H9 (cell line): ENCODE measurements at regions not wholly inside any gene's neighbourhood (a gene's known extent, or its start where the extent isn't known, plus 50 kb on each side); places are given as distances from the start of the nearest gene placed in this dataset.

ENCODE experiments used
- DNase-seq: peaks from one replicate; pipeline ENCODE4 v3.0.0-alpha.2; 2017
- H2AFZ ChIP-seq: one replicate; pipeline ENCODE4 v1.6.1; 2013; ENCODE audit warnings: mild to moderate bottlenecking, low read length, control low read depth, moderate library complexity
- H2AK5ac ChIP-seq: 2 replicates; pipeline ENCODE4 v1.6.1; 2013; ENCODE audit warnings: low read length, control low read depth, mixed read lengths; ENCODE audit not compliant: insufficient read length
- H2BK120ac ChIP-seq: one replicate; pipeline ENCODE4 v1.6.1; 2013; ENCODE audit warnings: low read depth, mild to moderate bottlenecking, low read length, control low read depth, inconsistent platforms; ENCODE audit not compliant: poor library complexity, severe bottlenecking
- H2BK12ac ChIP-seq: 2 replicates; pipeline ENCODE4 v1.6.1; 2013; ENCODE audit warnings: low read length, control low read depth, mixed read lengths, low read depth; ENCODE audit not compliant: insufficient read length
- H2BK15ac ChIP-seq: 2 replicates; pipeline ENCODE4 v1.6.1; 2013; ENCODE audit warnings: low read depth, low read length, control low read depth
- H2BK20ac ChIP-seq: one replicate; pipeline ENCODE4 v1.6.1; 2013; ENCODE audit warnings: low read depth, mild to moderate bottlenecking, low read length, control low read depth, inconsistent platforms; ENCODE audit not compliant: poor library complexity, severe bottlenecking
- H2BK5ac ChIP-seq: 2 replicates; pipeline ENCODE4 v1.6.1; 2013; ENCODE audit warnings: low read length, control low read depth, mixed read lengths; ENCODE audit not compliant: insufficient read length
- H3K14ac ChIP-seq: 2 replicates; pipeline ENCODE4 v1.6.1; 2013; ENCODE audit warnings: low read length, control low read depth; ENCODE audit not compliant: insufficient read depth
- H3K18ac ChIP-seq: 2 replicates; pipeline ENCODE4 v1.6.1; 2013; ENCODE audit warnings: low read depth, mild to moderate bottlenecking, mixed read lengths, low read length, control low read depth; ENCODE audit not compliant: insufficient read length
- H3K23ac ChIP-seq: 2 replicates; pipeline ENCODE4 v1.6.1; 2013; ENCODE audit warnings: low read length, control low read depth, mixed read lengths, low read depth; ENCODE audit not compliant: insufficient read length
- H3K23me2 ChIP-seq: 2 replicates; pipeline ENCODE4 v1.6.1; 2013; ENCODE audit warnings: low read depth, mild to moderate bottlenecking, mixed read lengths, low read length, control low read depth; ENCODE audit not compliant: insufficient read length, poor library complexity, severe bottlenecking
- H3K27ac ChIP-seq: 2 replicates; pipeline ENCODE4 v1.5.1; 2013; ENCODE audit warnings: low read length, control low read depth, mixed read lengths, low read depth; ENCODE audit not compliant: insufficient read length
- H3K27me3 ChIP-seq: 2 replicates; pipeline ENCODE4 v1.6.1; 2013; ENCODE audit warnings: low read length, control low read depth, inconsistent platforms; ENCODE audit not compliant: insufficient read depth
- H3K4ac ChIP-seq: 2 replicates; pipeline ENCODE4 v1.6.1; 2013; ENCODE audit warnings: low read depth, mild to moderate bottlenecking, control low read depth, inconsistent platforms, low read length, moderate library complexity
- H3K4me1 ChIP-seq: 2 replicates; pipeline ENCODE4 v1.6.1; 2013; ENCODE audit warnings: low read length, control low read depth, inconsistent platforms; ENCODE audit not compliant: insufficient read depth
- H3K4me2 ChIP-seq: 2 replicates; pipeline ENCODE4 v1.6.1; 2013; ENCODE audit warnings: low read length, control low read depth, mixed read lengths; ENCODE audit not compliant: insufficient read length, insufficient read depth
- H3K56ac ChIP-seq: 2 replicates; pipeline ENCODE4 v1.6.1; 2013; ENCODE audit warnings: low read depth, mild to moderate bottlenecking, mixed read lengths, low read length, control low read depth; ENCODE audit not compliant: insufficient read length
- H3K79me1 ChIP-seq: 2 replicates; pipeline ENCODE4 v1.6.1; 2013; ENCODE audit warnings: low read depth, mild to moderate bottlenecking, moderate library complexity, low read length, control low read depth, inconsistent platforms; ENCODE audit not compliant: insufficient read depth, poor library complexity, severe bottlenecking
- H3K79me2 ChIP-seq: 2 replicates; pipeline ENCODE4 v1.6.1; 2013; ENCODE audit warnings: low read length, control low read depth, inconsistent platforms; ENCODE audit not compliant: insufficient read depth
- H3K9ac ChIP-seq: 2 replicates; pipeline ENCODE4 v1.6.1; 2013; ENCODE audit warnings: low read length, control low read depth, mixed read lengths; ENCODE audit not compliant: insufficient read length; ENCODE audit errors: extremely low read depth
- H3K9me3 ChIP-seq: one replicate; pipeline ENCODE4 v1.6.1; 2013; ENCODE audit warnings: low read depth, low read length, inconsistent platforms; ENCODE audit not compliant: control insufficient read depth
- H3T11ph ChIP-seq: one replicate; pipeline ENCODE4 v1.6.1; 2013; ENCODE audit warnings: mild to moderate bottlenecking, low read length, control low read depth, inconsistent platforms
- H4K20me1 ChIP-seq: one replicate; pipeline ENCODE4 v1.6.1; 2013; ENCODE audit not compliant: control insufficient read depth, insufficient read length, insufficient read depth
- H4K5ac ChIP-seq: 2 replicates; pipeline ENCODE4 v1.6.1; 2013; ENCODE audit warnings: low read depth, mild to moderate bottlenecking, mixed read lengths, low read length, control low read depth; ENCODE audit not compliant: insufficient read length
- H4K8ac ChIP-seq: replicated peaks from 2 replicates; pipeline ENCODE4 v1.6.1; 2013; ENCODE audit warnings: low read length, control low read depth, mixed read lengths, low read depth; ENCODE audit not compliant: insufficient read length
- H4K91ac ChIP-seq: 2 replicates; pipeline ENCODE4 v1.6.1; 2013; ENCODE audit warnings: low read depth, mild to moderate bottlenecking, moderate library complexity, mixed read lengths, low read length, control low read depth; ENCODE audit not compliant: insufficient read length
- H3K27ac Mint-ChIP-seq, 3 experiments: 2 replicates in 2 of 3; 3 replicates in 1 of 3; pipeline ENCODE4 v1.8.0; 2020 to 2021; ENCODE audit warnings: mixed read lengths in 3 of 3, mild to moderate bottlenecking in 1 of 3, moderate library complexity in 1 of 3
- H3K27me3 Mint-ChIP-seq: 2 replicates; pipeline ENCODE4 v1.8.0; 2021; ENCODE audit warnings: low read depth, mild to moderate bottlenecking, moderate library complexity, mixed read lengths
- H3K36me3 Mint-ChIP-seq, 3 experiments: 2 replicates in 2 of 3; 3 replicates in 1 of 3; pipeline ENCODE4 v1.8.0; 2020 to 2021; ENCODE audit warnings: low read depth in 3 of 3, mixed read lengths in 3 of 3; ENCODE audit not compliant: insufficient read depth in 1 of 3
- H3K4me1 Mint-ChIP-seq, 2 experiments: 2 replicates each; pipeline ENCODE4 v1.8.0; 2020; ENCODE audit warnings: mixed read lengths in 2 of 2
- H3K4me3 Mint-ChIP-seq, 2 experiments: 2 replicates in 1 of 2; 3 replicates in 1 of 2; pipeline ENCODE4 v1.8.0; 2020 to 2021; ENCODE audit warnings: mild to moderate bottlenecking in 2 of 2, mixed read lengths in 2 of 2, moderate library complexity in 1 of 2
- H3K9me3 Mint-ChIP-seq, 2 experiments: 2 replicates in 1 of 2; 3 replicates in 1 of 2; pipeline ENCODE4 v1.8.0; 2020; ENCODE audit warnings: mild to moderate bottlenecking in 2 of 2, mixed read lengths in 2 of 2, moderate library complexity in 1 of 2
- CTCF ChIP-seq: fragments of 200-600 bp; sonication (generic); conservative IDR thresholded peaks from 3 replicates; pipeline ENCODE4 v1.8.0; 2021; ENCODE audit warnings: antibody characterized with exemption, mild to moderate bottlenecking
- WGBS: extraction: QIAGEN DNeasy Blood & Tissue Kit; methylation state at CpG from one replicate; pipeline ENCODE4 v1.1.7; 2013; ENCODE audit warnings: missing lambda C conversion rate, low lambda C conversion rate, mixed read lengths; ENCODE audit not compliant: insufficient read length; ENCODE audit errors: extremely low coverage; 5-methylcytosine and 5-hydroxymethylcytosine counted together

- H4K91ac ChIP-seq = no peak overlapping the region
- peaks cover 9% of the 10 kb centered on the region for H3K9me3 ChIP-seq
- no peak overlapping the region for H3K14ac ChIP-seq
- Mint-ChIP-seq H3K9me3 (peaks cover 6 to 14% of the 10 kb centered on the region in 2 experiments; a peak in 4 of 5 replicates), H3K4me3 (no peak overlapping the region), H3K36me3 (peaks cover 0 to 18% (median 15%) of the 10 kb centered on the region in 3 experiments; a peak in 6 of 7 replicates), H3K27ac (no peak overlapping the region; a peak in 1 of 7 replicates), H3K27me3 (no peaks in the 10 kb centered on the region; the same call in 1 of the 2 replicates), H3K4me1 (peaks cover 18 to 20% of the 10 kb centered on the region in 2 experiments)
- H4K8ac ChIP-seq = no peak overlapping the region
- no peak overlapping the region for H2AFZ ChIP-seq
- no peak overlapping the region for H3K56ac ChIP-seq
- H3K23me2 ChIP-seq = no peaks in the 10 kb centered on the region
- H3K79me2 ChIP-seq = no peaks in the 10 kb centered on the region
- no peak for TF ChIP-seq CTCF
- WGBS = no CpG with 5 or more reads among the region's 10 CpGs
- H2BK20ac ChIP-seq = no peak overlapping the region
- no peaks in the 10 kb centered on the region for H3K27me3 ChIP-seq
- H2BK120ac ChIP-seq = no peak overlapping the region
- H4K5ac ChIP-seq = no peak overlapping the region
- no peak overlapping the region for H2BK12ac ChIP-seq
- no peak overlapping the region for H2AK5ac ChIP-seq
- no peak overlapping the region for H2BK5ac ChIP-seq
- no peak overlapping the region for H3K27ac ChIP-seq
- H3K4ac ChIP-seq = no peak overlapping the region
- no peaks in the 10 kb centered on the region for H4K20me1 ChIP-seq
- no peak overlapping the region for H3K18ac ChIP-seq
- H3K4me2 ChIP-seq = no peak overlapping the region
- no peak overlapping the region for H2BK15ac ChIP-seq
- no peaks in the 10 kb centered on the region; the same call in 1 of the 2 replicates for H3K4me1 ChIP-seq
- no peaks in the 10 kb centered on the region for H3K79me1 ChIP-seq
- DNase-seq = no peak
- H3K23ac ChIP-seq = no peak overlapping the region
- H3T11ph ChIP-seq = no peak overlapping the region
- H3K9ac ChIP-seq = no peak overlapping the region
These were observed 344.6 kb downstream of the TYW1 start for GRCh38 chr7:67341153-67341768.
